ENCODE measurements at regions not wholly inside any gene's neighbourhood (a gene's known extent, or its start where the extent isn't known, plus 50 kb on each side); places are given as distances from the start of the nearest gene placed in this dataset.

GRCh38 chr6:1052262-1052661 is 259.6 kb upstream of the FOXQ1 start:
- Histone ChIP-seq H2AFZ (ENCODE audit: low read depth, low read length) (no peak overlapping the region), H3K27me3 (ENCODE audit: insufficient read depth, low read length, poor library complexity) (peaks cover 7% of the 10 kb centered on the region), H3K9ac (ENCODE audit: low read depth, low read length) (no peak overlapping the region), H3K4me2 (ENCODE audit: insufficient read depth, low read length) (no peak overlapping the region), H3K4me1 (ENCODE audit: insufficient read depth, low read length) (no peaks in the 10 kb centered on the region), H3K9me3 (ENCODE audit: insufficient read depth, low read length, severe bottlenecking) (no peaks in the 10 kb centered on the region), H3K4me3 (ENCODE audit: low read depth in 1 of 2, low read length in 2 of 2) (no peak overlapping the region), H3K79me2 (ENCODE audit: insufficient read depth, low read length) (no peaks in the 10 kb centered on the region), H3K36me3 (ENCODE audit: insufficient read depth, low read length) (no peaks in the 10 kb centered on the region), H3K27ac (ENCODE audit: low read length) (no peak overlapping the region), H4K20me1 (ENCODE audit: insufficient read depth, low read length) (no peaks in the 10 kb centered on the region)
- TF ChIP-seq EZH2 (IDR thresholded peaks at IDR 0.05; ENCODE audit: borderline replicate concordance, low read depth, low read length, severe bottlenecking) (no peak), CTCF (IDR thresholded peaks at IDR 0.05; ENCODE audit: borderline replicate concordance, extremely low read depth, low read length, poor library complexity, severe bottlenecking) (no peak)
- DNase-seq (no peak), ATAC-seq (ENCODE audit: insufficient read depth, low read depth) (no peak)

GRCh38 chr6:1049900-1050299 is 262.0 kb upstream of the FOXQ1 start:
- H3K36me3 ChIP-seq (ENCODE audit: insufficient read depth, low read length), result no peaks in the 10 kb centered on the region
- TF ChIP-seq CTCF (IDR thresholded peaks at IDR 0.05; ENCODE audit: borderline replicate concordance, extremely low read depth, low read length, poor library complexity, severe bottlenecking) (no peak), EZH2 (IDR thresholded peaks at IDR 0.05; ENCODE audit: borderline replicate concordance, low read depth, low read length, severe bottlenecking) (no peak)

GRCh38 chr6:1049170-1049569 is 262.7 kb upstream of the FOXQ1 start:
- no peak for ATAC-seq (ENCODE audit: insufficient read depth, low read depth)

More at GRCh38 chr6:1049900-1050299, 262.0 kb upstream of the FOXQ1 start:
- Histone ChIP-seq H3K4me1 (ENCODE audit: insufficient read depth, low read length) (no peaks in the 10 kb centered on the region), H3K27ac (ENCODE audit: low read length) (no peak overlapping the region), H3K4me2 (ENCODE audit: insufficient read depth, low read length) (no peak overlapping the region), H3K4me3 (ENCODE audit: low read depth in 1 of 2, low read length in 2 of 2) (no peak overlapping the region), H3K9me3 (ENCODE audit: insufficient read depth, low read length, severe bottlenecking) (no peaks in the 10 kb centered on the region), H3K27me3 (ENCODE audit: insufficient read depth, low read length, poor library complexity) (peaks cover 7% of the 10 kb centered on the region), H3K9ac (ENCODE audit: low read depth, low read length) (no peak overlapping the region), H2AFZ (ENCODE audit: low read depth, low read length) (no peak overlapping the region), H4K20me1 (ENCODE audit: insufficient read depth, low read length) (no peaks in the 10 kb centered on the region), H3K79me2 (ENCODE audit: insufficient read depth, low read length) (no peaks in the 10 kb centered on the region)
- ATAC-seq (ENCODE audit: insufficient read depth, low read depth) (no peak), DNase-seq (no peak)

More at GRCh38 chr6:1049170-1049569, 262.7 kb upstream of the FOXQ1 start:
- no peak overlapping the region for H3K4me2 ChIP-seq (ENCODE audit: insufficient read depth, low read length)
- no peak overlapping the region for H3K27ac ChIP-seq (ENCODE audit: low read length)
- TF ChIP-seq EZH2 (IDR thresholded peaks at IDR 0.05; ENCODE audit: borderline replicate concordance, low read depth, low read length, severe bottlenecking) (no peak), CTCF (IDR thresholded peaks at IDR 0.05; ENCODE audit: borderline replicate concordance, extremely low read depth, low read length, poor library complexity, severe bottlenecking) (no peak)
- no peak overlapping the region for H2AFZ ChIP-seq (ENCODE audit: low read depth, low read length)
- H3K9ac ChIP-seq (ENCODE audit: low read depth, low read length), result no peak overlapping the region
- H3K79me2 ChIP-seq (ENCODE audit: insufficient read depth, low read length), result no peaks in the 10 kb centered on the region
- peaks cover 11% of the 10 kb centered on the region for H3K27me3 ChIP-seq (ENCODE audit: insufficient read depth, low read length, poor library complexity)
- H3K4me3 ChIP-seq (ENCODE audit: low read depth in 1 of 2, low read length in 2 of 2), result no peak overlapping the region
- no peak for DNase-seq
- H4K20me1 ChIP-seq (ENCODE audit: insufficient read depth, low read length), result no peaks in the 10 kb centered on the region
- H3K36me3 ChIP-seq (ENCODE audit: insufficient read depth, low read length), result no peaks in the 10 kb centered on the region
- no peaks in the 10 kb centered on the region for H3K4me1 ChIP-seq (ENCODE audit: insufficient read depth, low read length)
- H3K9me3 ChIP-seq (ENCODE audit: insufficient read depth, low read length, severe bottlenecking), result no peaks in the 10 kb centered on the region

Measured in DND-41 (cell line).